ENCODE measurements at regions not wholly inside any gene's neighbourhood (a gene's known extent, or its start where the extent isn't known, plus 50 kb on each side); places are given as distances from the start of the nearest gene placed in this dataset.

- no peaks in the 10 kb centered on the region for H3K9me2 ChIP-seq (replicated peaks; ENCODE audit: control insufficient read depth, low read length)
These were observed 653.3 kb upstream of the CDH6 start for GRCh38 chr5:30540150-30540549.

GRCh38 chr5:30539004-30539634 is 654.4 kb upstream of the CDH6 start:
- H4K20me1 ChIP-seq (ENCODE audit: control insufficient read depth, insufficient read depth, low read depth, low read length): no peaks in the 10 kb centered on the region
- no peaks in the 10 kb centered on the region for H3K9me2 ChIP-seq (replicated peaks; ENCODE audit: control insufficient read depth, low read length)

More at GRCh38 chr5:30540150-30540549, 653.3 kb upstream of the CDH6 start:
- H3K27ac ChIP-seq (ENCODE audit: low read depth, low read length): no peak overlapping the region
- no peaks in the 10 kb centered on the region for H3K36me3 ChIP-seq (ENCODE audit: control insufficient read depth, low read length)
- no peaks in the 10 kb centered on the region for H3F3A ChIP-seq (ENCODE audit: control insufficient read depth, insufficient read depth)
- H3K4me2 ChIP-seq (ENCODE audit: low read length): no peak overlapping the region
- no peaks in the 10 kb centered on the region for H4K20me1 ChIP-seq (ENCODE audit: control insufficient read depth, insufficient read depth, low read depth, low read length)
- no peaks in the 10 kb centered on the region for H3K79me2 ChIP-seq (ENCODE audit: control insufficient read depth, low read length)
- no peak overlapping the region for H3K4me3 ChIP-seq (ENCODE audit: low read length)
- no peaks in the 10 kb centered on the region for H3K27me3 ChIP-seq (ENCODE audit: control insufficient read depth, low read length)
- no peaks in the 10 kb centered on the region; the same call in 1 of the 2 replicates for H3K9me3 ChIP-seq (ENCODE audit: control insufficient read depth, insufficient read depth, low read length)
- TF ChIP-seq EZH2phosphoT487 (IDR thresholded peaks at IDR 0.05; ENCODE audit: borderline replicate concordance, low read length) (no peak), CTCF (IDR thresholded peaks at IDR 0.05; ENCODE audit: low read depth, low read length, poor library complexity, severe bottlenecking) (no peak)
- H3K4me1 ChIP-seq (ENCODE audit: control insufficient read depth, low read length): no peaks in the 10 kb centered on the region

GRCh38 chr5:30525353-30525752 is 668.1 kb upstream of the CDH6 start:
- Histone ChIP-seq H3K27me3 (ENCODE audit: control insufficient read depth, low read length) (no peaks in the 10 kb centered on the region), H3K4me2 (ENCODE audit: low read length) (no peak overlapping the region), H3K4me1 (ENCODE audit: control insufficient read depth, low read length) (no peaks in the 10 kb centered on the region), H3F3A (ENCODE audit: control insufficient read depth, insufficient read depth) (no peaks in the 10 kb centered on the region), H3K9me3 (ENCODE audit: control insufficient read depth, insufficient read depth, low read length) (no peaks in the 10 kb centered on the region), H3K79me2 (ENCODE audit: control insufficient read depth, low read length) (no peaks in the 10 kb centered on the region), H3K9me2 (replicated peaks; ENCODE audit: control insufficient read depth, low read length) (no peaks in the 10 kb centered on the region), H4K20me1 (ENCODE audit: control insufficient read depth, insufficient read depth, low read depth, low read length) (no peaks in the 10 kb centered on the region), H3K36me3 (ENCODE audit: control insufficient read depth, low read length) (no peaks in the 10 kb centered on the region), H3K4me3 (ENCODE audit: low read length) (no peak overlapping the region), H3K27ac (ENCODE audit: low read depth, low read length) (no peak overlapping the region)
- no peak for TF ChIP-seq CTCF (IDR thresholded peaks at IDR 0.05; ENCODE audit: low read depth, low read length, poor library complexity, severe bottlenecking)
- no peak for TF ChIP-seq EZH2phosphoT487 (IDR thresholded peaks at IDR 0.05; ENCODE audit: borderline replicate concordance, low read length)

More at GRCh38 chr5:30539004-30539634, 654.4 kb upstream of the CDH6 start:
- no peaks in the 10 kb centered on the region; the same call in 1 of the 2 replicates for H3K9me3 ChIP-seq (ENCODE audit: control insufficient read depth, insufficient read depth, low read length)
- H3K4me2 ChIP-seq (ENCODE audit: low read length): no peak overlapping the region
- TF ChIP-seq EZH2phosphoT487 (IDR thresholded peaks at IDR 0.05; ENCODE audit: borderline replicate concordance, low read length): no peak
- no peak for TF ChIP-seq CTCF (IDR thresholded peaks at IDR 0.05; ENCODE audit: low read depth, low read length, poor library complexity, severe bottlenecking)
- no peaks in the 10 kb centered on the region for H3K79me2 ChIP-seq (ENCODE audit: control insufficient read depth, low read length)
- H3K4me1 ChIP-seq (ENCODE audit: control insufficient read depth, low read length): no peaks in the 10 kb centered on the region
- no peaks in the 10 kb centered on the region for H3F3A ChIP-seq (ENCODE audit: control insufficient read depth, insufficient read depth)
- H3K36me3 ChIP-seq (ENCODE audit: control insufficient read depth, low read length): no peaks in the 10 kb centered on the region
- H3K27ac ChIP-seq (ENCODE audit: low read depth, low read length): no peak overlapping the region
- no peak overlapping the region for H3K4me3 ChIP-seq (ENCODE audit: low read length)
- no peaks in the 10 kb centered on the region for H3K27me3 ChIP-seq (ENCODE audit: control insufficient read depth, low read length)
